Liver (tissue), 3 donors: ENCODE measurements at regions not wholly inside any gene's neighbourhood (a gene's known extent, or its start where the extent isn't known, plus 50 kb on each side); places are given as distances from the start of the nearest gene placed in this dataset.

Experiments used
- FOXA1 ChIP-seq: IDR thresholded peaks from 2 replicates; pipeline ENCODE4 v1.6.1; 2016; ENCODE audit warnings: antibody characterized with exemption
- GABPA ChIP-seq, 2 donors: IDR thresholded peaks in 1 of 2; conservative IDR thresholded peaks in 1 of 2; 2 replicates each; pipeline ENCODE4 v1.6.1; 2016; ENCODE audit warnings: antibody characterized with exemption in 2 of 2, mild to moderate bottlenecking in 1 of 2, moderate library complexity in 1 of 2
- YY1 ChIP-seq: IDR thresholded peaks from 2 replicates; pipeline ENCODE4 v1.6.1; 2016; ENCODE audit warnings: antibody characterized with exemption, mild to moderate bottlenecking
- TF ChIP-seq, protein P1 (sequence below): IDR thresholded peaks from 2 replicates; pipeline ENCODE4 v1.6.1; 2016; ENCODE audit warnings: antibody characterized with exemption, mild to moderate bottlenecking
- TF ChIP-seq, protein P2 (sequence below): fragments of 150-350 bp; IDR thresholded peaks from 2 replicates; pipeline ENCODE4 v1.5.1; 2017; ENCODE audit warnings: improper control_type of control experiment, low read depth, low read length; ENCODE audit not compliant: missing input control
- TF ChIP-seq, protein P3 (sequence below): IDR thresholded peaks from 2 replicates; pipeline ENCODE4 v1.6.1; 2016; ENCODE audit warnings: antibody characterized with exemption
- donor health status: healthy.
- donor health status: healthy.

DNA sequence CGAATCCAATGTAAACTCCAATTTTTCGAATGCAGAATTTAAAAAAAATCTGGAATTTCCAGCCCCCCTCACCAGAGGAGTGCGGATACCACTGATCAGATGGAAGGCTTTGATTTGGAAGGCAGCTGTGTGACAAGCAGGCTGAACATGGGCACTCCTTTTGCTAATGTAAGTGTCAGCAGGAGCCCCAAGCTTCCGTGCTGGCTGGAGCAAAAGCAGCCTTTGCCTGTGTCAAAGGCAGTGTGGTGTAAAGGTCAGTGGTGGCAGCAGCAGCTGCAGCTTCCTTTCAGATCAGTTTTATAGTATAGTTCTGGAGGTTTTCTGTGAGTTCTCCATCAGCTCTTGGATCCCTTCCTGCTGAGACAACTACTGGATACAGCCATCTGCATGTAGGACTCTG is 259.9 kb downstream of the CTH start:
- TF ChIP-seq, protein P1, sequence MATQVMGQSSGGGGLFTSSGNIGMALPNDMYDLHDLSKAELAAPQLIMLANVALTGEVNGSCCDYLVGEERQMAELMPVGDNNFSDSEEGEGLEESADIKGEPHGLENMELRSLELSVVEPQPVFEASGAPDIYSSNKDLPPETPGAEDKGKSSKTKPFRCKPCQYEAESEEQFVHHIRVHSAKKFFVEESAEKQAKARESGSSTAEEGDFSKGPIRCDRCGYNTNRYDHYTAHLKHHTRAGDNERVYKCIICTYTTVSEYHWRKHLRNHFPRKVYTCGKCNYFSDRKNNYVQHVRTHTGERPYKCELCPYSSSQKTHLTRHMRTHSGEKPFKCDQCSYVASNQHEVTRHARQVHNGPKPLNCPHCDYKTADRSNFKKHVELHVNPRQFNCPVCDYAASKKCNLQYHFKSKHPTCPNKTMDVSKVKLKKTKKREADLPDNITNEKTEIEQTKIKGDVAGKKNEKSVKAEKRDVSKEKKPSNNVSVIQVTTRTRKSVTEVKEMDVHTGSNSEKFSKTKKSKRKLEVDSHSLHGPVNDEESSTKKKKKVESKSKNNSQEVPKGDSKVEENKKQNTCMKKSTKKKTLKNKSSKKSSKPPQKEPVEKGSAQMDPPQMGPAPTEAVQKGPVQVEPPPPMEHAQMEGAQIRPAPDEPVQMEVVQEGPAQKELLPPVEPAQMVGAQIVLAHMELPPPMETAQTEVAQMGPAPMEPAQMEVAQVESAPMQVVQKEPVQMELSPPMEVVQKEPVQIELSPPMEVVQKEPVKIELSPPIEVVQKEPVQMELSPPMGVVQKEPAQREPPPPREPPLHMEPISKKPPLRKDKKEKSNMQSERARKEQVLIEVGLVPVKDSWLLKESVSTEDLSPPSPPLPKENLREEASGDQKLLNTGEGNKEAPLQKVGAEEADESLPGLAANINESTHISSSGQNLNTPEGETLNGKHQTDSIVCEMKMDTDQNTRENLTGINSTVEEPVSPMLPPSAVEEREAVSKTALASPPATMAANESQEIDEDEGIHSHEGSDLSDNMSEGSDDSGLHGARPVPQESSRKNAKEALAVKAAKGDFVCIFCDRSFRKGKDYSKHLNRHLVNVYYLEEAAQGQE, result no peak
- TF ChIP-seq YY1 (no peak), GABPA (IDR thresholded peaks at IDR 0.05 in 1 of 2, conservative IDR thresholded peaks at IDR 0.05 in 1 of 2) (no peak), FOXA1 (no peak)
- TF ChIP-seq, protein P2, sequence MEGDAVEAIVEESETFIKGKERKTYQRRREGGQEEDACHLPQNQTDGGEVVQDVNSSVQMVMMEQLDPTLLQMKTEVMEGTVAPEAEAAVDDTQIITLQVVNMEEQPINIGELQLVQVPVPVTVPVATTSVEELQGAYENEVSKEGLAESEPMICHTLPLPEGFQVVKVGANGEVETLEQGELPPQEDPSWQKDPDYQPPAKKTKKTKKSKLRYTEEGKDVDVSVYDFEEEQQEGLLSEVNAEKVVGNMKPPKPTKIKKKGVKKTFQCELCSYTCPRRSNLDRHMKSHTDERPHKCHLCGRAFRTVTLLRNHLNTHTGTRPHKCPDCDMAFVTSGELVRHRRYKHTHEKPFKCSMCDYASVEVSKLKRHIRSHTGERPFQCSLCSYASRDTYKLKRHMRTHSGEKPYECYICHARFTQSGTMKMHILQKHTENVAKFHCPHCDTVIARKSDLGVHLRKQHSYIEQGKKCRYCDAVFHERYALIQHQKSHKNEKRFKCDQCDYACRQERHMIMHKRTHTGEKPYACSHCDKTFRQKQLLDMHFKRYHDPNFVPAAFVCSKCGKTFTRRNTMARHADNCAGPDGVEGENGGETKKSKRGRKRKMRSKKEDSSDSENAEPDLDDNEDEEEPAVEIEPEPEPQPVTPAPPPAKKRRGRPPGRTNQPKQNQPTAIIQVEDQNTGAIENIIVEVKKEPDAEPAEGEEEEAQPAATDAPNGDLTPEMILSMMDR, result no peak
- TF ChIP-seq, protein P3, sequence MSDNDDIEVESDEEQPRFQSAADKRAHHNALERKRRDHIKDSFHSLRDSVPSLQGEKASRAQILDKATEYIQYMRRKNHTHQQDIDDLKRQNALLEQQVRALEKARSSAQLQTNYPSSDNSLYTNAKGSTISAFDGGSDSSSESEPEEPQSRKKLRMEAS, result no peak
